ENCODE measurements at regions not wholly inside any gene's neighbourhood (a gene's known extent, or its start where the extent isn't known, plus 50 kb on each side); places are given as distances from the start of the nearest gene placed in this dataset.
A peak's percentile ranks its signal among the peaks of the same experiment; 100 is the strongest.

DNA sequence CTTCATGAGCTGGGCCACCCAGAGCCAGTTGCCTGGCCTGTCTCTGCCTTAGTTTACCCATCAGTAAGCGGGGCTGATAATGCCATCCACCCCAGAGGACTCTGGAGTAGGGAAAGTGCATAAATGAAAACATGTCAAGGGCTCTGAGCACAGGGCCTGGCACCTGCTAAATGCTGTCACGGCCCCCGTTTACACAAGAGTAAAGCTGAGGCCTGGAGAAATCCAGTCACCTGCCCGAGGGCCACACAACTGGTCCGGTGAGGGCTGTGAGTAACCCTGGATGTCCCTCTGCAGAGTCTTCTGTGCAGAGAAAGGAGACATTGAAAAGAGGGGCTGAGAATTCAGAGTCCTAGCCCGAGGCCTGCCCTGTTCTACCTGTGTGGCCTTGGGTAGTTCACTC, 110.6 kb upstream of the ANO1 start:
- no peak for DNase-seq
- no peak for TF ChIP-seq POLR2A (IDR thresholded peaks at IDR 0.05)
- no peak for TF ChIP-seq CTCF (IDR thresholded peaks at IDR 0.05)
- Histone ChIP-seq H3K4me3 (no peak overlapping the region), H3K27me3 (no peaks in the 10 kb centered on the region), H3K36me3 (no peaks in the 10 kb centered on the region), H3K9me3 (no peaks in the 10 kb centered on the region), H3K27ac (no peak overlapping the region), H3K4me1 (no peaks in the 10 kb centered on the region)

- Histone ChIP-seq H3K27ac (no peak overlapping the region), H3K36me3 (no peaks in the 10 kb centered on the region), H3K4me1 (no peaks in the 10 kb centered on the region), H3K27me3 (no peaks in the 10 kb centered on the region), H3K9me3 (no peaks in the 10 kb centered on the region), H3K4me3 (no peak overlapping the region)
- TF ChIP-seq CTCF (IDR thresholded peaks at IDR 0.05), result no peak
- no peak for TF ChIP-seq POLR2A (IDR thresholded peaks at IDR 0.05)
- peak in 1 of 3 donors; percentile 54 for DNase-seq
Measured at GRCh38 chr11:69968396-69969347, 109.4 kb upstream of the ANO1 start.

DNA sequence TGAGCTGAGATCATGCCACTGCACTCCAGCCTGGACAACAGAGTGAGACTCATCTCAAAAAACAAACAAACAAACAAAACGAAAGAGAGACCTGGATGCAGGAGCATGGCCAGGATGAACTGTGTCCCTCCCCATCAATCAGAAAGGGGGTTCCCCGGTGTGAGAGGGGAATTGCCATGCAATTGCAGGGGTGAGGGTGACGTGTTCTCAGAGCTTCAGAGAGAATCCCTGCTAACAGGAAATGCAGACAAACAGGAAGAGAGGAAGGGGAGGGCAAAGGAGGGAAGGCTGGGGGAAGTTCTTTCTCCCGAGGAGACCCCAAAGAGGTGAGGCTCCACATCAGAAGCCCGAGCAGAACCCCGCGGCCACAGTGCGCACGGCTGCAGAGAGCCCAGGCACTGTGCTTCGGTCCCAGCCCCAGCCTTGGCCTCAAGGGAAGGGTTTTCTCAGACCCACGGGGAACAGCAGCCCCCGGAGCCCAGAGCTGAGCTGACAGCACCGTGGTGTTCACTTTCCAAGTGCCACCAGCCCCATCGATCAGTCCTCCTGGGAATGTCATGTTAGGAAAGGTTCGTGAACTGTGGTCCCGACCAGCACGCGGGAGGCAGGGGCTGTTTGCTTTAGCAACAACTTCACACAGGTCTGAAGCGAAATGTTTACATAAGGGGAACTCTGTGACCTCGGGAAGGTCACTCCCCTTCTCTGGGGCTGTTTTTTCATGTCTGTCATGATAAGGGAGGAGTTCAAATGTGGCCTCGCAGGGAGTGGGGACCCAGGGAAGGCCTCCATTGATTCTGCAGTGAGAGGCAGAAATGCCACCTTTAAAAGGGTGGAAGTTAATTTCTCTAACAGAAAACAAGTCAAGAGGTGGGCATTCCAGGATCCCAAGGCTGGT, 108.0 kb upstream of the ANO1 start:
- DNase-seq, result no peak
- TF ChIP-seq CTCF (IDR thresholded peaks at IDR 0.05) (no peak), POLR2A (IDR thresholded peaks at IDR 0.05) (no peak)
- peak overlapping the region in 1 of 4 donors; percentile 21 for H3K27ac ChIP-seq
- H3K36me3 ChIP-seq, result no peaks in the 10 kb centered on the region
- H3K27me3 ChIP-seq, result no peaks in the 10 kb centered on the region
- H3K4me3 ChIP-seq, result no peak overlapping the region
- no peaks in the 10 kb centered on the region for H3K9me3 ChIP-seq
- H3K4me1 ChIP-seq, result peaks cover 0 to 3% (median 0%) of the 10 kb centered on the region in 4 donors

- Histone ChIP-seq H3K4me3 (no peak overlapping the region), H3K4me1 (peaks cover 0 to 3% (median 0%) of the 10 kb centered on the region in 4 donors), H3K9me3 (no peaks in the 10 kb centered on the region), H3K36me3 (no peaks in the 10 kb centered on the region), H3K27ac (no peak overlapping the region), H3K27me3 (no peaks in the 10 kb centered on the region)
- DNase-seq, result peak in 1 of 3 donors; percentile 5
- TF ChIP-seq CTCF (IDR thresholded peaks at IDR 0.05) (no peak), POLR2A (IDR thresholded peaks at IDR 0.05) (no peak)
Measured at GRCh38 chr11:69970785-69971535, 107.2 kb upstream of the ANO1 start.

DNA sequence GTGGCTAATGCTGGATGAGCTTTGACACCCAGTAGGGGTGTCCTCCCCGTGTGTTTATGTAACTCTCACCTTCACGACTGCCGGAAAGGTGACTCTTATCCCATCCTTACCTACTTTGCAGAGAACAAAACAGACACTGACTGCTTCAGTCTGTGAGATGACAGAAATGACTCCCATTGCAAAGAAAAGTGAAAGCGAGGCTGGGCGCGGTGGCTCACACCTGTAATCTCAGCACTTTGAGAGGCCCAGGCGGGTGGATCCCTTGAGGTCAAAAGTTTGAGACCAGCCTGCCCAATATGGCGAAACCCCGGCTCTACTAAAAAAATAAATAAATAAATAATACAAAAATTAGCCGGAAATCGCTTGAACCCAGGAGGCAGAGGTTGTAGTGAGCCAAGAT, 106.4 kb upstream of the ANO1 start:
- Histone ChIP-seq H3K36me3 (no peaks in the 10 kb centered on the region), H3K27me3 (no peaks in the 10 kb centered on the region), H3K4me1 (peaks cover 0 to 3% (median 0%) of the 10 kb centered on the region in 4 donors), H3K27ac (no peak overlapping the region), H3K9me3 (no peaks in the 10 kb centered on the region), H3K4me3 (no peak overlapping the region)
- DNase-seq, result peak in 1 of 3 donors; percentile 45
- TF ChIP-seq CTCF (IDR thresholded peaks at IDR 0.05) (no peak), POLR2A (IDR thresholded peaks at IDR 0.05) (no peak)
